ENCODE measurements at regions not wholly inside any gene's neighbourhood (a gene's known extent, or its start where the extent isn't known, plus 50 kb on each side); places are given as distances from the start of the nearest gene placed in this dataset.
A peak's percentile ranks its signal among the peaks of the same experiment; 100 is the strongest.

DNA sequence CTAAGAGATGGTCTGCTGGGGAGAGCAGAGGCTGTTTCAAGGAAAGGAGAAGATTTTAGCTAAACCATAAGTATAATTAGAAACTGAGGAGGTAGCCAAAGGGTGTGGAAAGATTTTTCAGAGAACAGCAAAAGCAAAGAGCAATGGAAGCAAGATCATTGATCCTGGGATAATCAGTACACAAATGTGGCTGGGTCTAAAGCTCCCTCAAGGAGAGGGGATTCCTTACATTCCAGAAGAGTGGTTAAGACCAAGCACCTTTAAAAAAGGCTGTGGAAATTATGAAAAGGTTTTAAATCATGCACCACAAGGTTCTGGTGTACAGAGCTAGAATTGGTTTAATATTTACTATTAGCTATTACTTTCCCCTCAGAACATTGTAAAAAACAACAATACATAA lies 246.0 kb upstream of the UBE2E3 start:
- DNase-seq = no peak

DNA sequence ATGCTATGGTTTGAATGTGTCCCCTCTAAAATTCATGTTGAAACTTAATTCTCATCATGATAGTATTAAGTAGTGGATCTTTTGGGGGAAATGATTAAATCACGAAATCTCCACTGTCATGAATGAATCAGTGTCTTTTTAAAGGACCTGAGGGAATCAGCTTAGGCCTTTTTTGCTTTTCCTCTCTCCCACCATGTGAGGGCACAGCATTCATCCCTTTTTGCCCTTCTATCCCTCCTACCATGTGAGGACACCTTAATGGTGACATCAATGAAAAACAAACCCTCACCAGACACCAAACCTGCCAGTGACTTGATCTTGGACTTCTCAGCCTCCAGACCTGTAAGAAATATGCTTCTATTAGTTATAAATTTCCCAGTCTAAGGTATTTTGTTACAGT lies 247.1 kb upstream of the UBE2E3 start:
- no peak for DNase-seq

DNA sequence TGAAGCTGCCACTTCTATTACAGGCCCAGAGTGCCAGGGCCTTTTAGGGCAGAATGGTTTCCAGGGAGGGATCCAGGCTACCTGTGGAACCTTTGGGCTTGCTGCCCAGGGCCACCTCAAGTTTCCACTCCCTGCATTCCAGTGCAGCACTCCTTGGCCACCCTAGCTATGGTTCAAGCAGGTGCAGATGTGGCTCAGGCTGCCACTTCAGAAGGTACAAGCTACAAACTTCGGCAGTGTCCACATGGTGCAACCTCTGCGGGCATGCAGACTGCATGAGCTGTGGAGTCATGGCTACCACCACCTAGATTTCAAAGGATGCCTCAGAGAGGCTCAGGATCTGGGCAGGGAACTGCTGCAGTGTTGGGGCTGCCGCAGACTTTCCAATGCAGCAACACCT lies 248.1 kb upstream of the UBE2E3 start:
- no peak for DNase-seq

DNA sequence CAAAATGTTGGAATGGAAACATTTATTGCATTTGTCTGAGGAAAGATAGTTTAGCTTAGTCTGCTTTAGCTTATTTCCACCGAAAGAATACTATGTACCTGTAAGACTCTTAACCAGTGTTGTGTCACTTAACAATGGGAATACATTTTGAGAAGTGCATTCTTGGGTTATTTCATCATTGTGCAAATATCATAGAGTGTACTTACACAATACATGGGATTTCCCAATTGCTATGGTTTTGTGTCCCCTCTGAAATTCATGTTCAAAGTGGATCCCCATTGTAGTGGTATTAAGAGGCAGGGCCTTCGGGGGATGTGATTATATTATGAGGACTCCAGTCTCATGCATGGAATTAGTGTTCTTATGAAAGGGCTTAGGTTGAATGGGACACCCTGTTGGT lies 249.4 kb upstream of the UBE2E3 start:
- DNase-seq = peak; percentile 49

DNA sequence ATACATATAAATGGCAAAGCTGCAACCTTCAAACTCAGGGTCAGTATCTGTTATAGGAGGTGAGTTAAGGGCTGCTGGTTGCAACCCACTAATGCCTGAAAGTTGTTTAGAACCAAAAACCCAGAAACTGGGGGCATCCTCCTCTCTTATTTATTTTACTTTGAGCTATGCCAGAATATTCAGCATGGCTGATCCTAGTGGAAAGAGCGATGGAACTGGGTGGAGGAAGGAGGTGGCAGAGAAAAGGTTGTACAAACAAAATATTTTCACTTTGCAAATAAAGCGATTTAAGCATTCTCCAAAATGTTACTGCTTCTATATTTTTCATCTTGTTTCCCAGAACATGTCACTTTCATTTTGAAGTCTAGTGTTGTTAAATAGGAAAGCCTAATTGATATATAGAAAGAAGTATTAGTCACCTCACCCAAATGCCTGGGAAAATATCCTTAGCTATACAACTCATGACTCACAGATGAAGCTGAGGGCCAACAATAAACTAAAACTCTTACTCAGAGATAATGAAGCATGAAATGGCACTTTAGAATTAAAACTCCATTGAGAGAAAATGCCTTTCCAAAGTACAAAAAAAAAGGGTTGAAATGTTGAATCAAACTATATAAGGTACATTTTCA lies 251.4 kb upstream of the UBE2E3 start:
- peak; percentile 94 for DNase-seq

DNA sequence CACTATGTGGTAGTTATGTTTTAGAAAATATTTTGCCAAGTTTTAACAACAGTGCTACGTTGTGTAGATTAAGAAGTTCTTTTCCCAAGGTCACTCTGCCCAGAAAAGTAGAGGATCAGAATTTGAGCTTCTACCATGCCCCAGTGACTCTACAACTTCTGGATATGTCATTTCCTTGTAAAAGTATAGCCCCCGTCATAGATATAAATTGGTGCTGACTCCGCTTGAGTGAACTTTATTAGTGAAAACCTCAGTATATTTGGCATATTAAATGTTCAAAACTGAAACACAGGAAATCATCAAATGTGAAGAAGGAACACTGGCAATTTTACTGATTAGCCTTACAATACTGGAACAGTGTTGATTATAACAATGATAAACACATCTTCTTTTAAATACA lies 256.7 kb upstream of the UBE2E3 start:
- DNase-seq = no peak

DNA sequence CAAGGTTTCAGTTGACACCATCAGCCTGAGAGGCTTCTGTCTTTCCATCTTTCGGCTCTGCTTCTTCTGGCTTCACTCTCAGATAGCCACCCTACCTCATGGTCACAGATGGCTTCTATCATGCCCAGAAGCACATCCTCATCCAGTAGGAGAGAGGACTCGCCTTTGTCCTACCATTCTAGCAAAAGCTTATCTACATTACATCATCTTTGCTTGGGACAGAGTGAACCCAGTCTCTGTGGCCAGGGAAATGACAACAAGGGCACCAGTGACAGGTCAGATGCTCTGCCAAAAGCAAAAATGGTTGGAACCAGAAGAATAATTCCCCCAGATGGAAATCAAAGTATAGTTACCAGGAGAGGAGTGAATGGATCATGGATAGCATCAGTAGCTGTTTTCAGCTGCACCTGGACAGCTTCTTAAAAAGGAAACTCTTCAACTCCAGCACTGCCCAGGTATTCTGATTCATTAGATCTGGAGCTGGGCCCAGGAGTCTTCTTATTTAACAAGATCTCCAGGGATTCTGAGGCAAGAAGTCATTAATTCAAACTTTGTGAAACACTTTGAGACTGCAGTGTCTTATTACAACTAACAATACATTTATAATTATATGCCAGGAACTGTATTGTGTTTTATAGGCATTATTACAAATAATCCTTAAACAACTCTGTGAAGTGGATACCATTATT lies 257.7 kb upstream of the UBE2E3 start:
- peak; percentile 45 for DNase-seq

DNA sequence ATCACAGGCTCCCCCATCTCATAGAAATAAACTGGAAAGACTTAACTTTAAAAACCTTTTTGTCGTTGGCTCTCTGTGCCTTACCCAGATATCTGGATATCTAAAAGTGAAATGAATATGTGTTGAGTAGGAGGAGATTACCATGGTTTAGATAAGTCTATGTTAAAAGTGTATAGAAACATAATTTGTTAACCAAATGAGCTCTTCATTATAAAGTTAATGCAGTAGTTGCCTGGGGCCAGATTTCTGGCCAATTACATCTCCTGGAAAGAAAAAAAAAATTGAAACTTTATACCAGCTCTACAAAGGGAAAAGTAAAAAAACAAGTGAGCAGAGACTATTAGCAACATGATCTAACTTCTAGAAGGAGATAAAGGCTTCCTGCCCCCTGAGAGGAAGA lies 259.6 kb upstream of the UBE2E3 start:
- no peak for DNase-seq

DNA sequence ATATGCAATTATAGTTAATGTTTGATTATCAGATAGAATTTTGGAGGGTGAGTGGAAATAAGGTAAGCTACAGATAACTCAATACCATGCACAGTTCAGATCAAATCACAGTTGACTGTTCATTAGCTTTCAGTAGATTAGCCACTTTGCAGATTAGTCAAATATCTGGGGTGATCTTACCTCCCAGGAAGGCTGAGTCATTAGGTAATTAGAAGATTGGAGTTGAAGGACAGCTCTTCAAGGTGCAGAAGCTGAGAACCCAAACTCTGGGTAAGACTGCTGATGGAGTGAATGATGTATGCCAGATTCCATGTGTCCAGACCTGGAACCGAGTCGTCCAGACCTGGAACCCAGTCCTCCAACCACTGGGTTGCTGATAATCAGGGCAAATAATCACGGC lies 262.8 kb upstream of the UBE2E3 start:
- DNase-seq = no peak

DNA sequence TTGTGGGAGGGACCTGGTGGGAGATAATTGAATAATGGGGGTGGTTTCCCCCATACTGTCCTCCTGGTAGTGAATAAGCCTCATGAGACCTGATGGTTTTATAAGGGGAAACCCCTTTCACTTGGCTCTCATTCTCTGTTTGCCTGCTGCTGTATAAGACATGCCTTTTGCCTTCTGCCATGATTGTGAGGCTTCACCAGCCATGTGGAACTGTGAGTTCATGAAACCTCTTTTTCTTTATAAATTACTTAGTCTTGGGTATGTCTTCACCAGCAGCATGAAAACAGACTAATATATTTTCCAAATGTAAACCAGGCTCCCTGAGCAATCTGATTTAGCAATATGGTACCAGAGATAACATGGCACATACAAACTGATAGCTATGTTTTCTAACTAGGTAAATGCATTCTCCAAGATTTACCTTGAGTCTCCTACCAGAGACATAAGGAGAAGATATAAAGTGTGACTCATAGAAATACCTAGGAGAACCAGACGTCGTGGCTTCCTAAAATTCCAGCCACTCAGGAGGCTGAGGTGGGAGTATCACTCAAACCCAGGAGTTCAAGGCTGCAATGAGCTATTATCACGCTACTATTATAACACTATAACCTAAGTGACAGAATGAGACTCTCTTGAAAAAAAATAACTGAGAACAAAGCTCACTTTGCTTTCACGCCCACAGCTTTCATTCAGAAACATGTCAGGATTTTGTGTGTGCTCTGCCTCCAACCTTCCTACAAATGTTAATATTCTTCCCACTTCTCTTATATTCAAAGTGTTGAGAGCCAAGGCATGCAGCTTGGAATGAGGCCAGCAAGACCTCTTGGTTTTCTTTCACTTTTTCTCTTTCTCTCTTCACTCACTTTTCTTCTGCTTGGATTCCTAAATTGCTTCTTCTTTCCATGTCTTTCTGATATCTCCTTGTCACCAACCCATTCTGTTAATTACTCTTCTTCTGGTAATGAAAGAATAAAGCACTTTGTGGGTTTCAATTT lies 263.9 kb upstream of the UBE2E3 start:
- DNase-seq = no peak

DNA sequence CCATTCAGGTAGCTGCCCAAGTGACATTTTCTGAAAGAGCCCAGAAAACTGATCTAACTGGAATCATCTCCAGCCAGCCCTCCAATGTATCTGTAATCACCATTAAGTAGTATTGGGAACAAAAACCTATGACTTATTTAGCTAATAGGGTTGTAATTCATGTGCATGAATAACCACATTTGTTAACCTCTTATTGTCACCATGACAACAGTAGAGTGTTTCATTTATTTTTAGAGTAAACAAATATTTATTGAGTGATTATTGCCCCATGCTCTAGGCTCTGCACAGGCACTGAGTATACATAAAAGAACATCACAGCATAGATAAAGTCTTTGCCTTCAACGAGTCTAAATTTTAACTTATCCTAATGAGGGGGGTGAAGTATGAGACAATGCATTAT lies 265.4 kb upstream of the UBE2E3 start:
- no peak for DNase-seq

DNA sequence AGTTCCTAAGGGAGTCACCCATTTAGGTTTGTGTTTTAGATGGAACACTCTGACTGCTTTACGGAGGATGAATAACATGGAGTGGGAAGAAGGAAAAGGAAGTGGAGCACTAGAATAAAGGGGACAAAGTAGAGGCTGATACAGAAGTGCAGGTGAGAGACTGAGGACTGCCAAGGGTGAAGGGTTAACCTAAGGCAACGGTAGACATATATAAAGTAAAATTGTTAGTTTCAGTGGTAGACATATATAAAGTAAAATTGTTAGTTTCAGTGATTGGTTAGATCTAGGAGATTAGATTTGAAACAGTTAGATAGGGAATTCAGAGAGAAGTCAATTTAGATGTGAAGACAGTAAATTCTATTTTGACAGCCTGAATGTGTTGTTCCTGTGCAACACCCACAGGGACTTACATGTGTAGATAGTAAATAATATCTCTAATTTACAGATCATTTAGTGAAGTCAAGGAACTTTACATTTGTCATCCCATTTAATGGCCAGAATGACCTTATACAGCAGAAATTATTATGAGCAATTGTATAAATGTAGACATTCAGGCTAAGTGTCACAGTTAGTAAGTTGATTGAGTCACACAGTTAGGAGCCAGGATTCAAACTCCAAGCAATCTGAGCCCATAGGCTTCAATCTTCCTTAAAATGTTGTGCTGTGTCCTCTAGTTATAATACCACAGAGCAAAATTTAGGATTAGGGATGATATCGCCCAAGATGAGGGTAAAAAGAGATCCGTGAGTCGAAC lies 270.8 kb upstream of the UBE2E3 start:
- no peak for DNase-seq

DNA sequence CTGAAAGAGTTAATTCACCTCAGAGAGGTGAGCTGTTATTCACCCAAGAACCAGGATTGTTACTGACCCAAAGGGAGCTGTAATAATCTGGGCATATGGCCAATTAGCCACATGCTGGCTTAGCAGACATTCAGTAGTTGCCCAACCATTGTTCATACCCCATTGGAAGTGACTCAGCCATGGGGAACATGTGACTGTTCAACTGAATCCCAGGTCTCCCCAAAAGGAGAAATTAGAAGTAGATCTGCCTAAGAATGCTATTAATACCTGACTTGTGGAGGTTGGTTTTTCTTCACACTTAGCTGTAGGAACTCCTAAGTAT lies 272.6 kb upstream of the UBE2E3 start:
- peak; percentile 97 for DNase-seq

DNA sequence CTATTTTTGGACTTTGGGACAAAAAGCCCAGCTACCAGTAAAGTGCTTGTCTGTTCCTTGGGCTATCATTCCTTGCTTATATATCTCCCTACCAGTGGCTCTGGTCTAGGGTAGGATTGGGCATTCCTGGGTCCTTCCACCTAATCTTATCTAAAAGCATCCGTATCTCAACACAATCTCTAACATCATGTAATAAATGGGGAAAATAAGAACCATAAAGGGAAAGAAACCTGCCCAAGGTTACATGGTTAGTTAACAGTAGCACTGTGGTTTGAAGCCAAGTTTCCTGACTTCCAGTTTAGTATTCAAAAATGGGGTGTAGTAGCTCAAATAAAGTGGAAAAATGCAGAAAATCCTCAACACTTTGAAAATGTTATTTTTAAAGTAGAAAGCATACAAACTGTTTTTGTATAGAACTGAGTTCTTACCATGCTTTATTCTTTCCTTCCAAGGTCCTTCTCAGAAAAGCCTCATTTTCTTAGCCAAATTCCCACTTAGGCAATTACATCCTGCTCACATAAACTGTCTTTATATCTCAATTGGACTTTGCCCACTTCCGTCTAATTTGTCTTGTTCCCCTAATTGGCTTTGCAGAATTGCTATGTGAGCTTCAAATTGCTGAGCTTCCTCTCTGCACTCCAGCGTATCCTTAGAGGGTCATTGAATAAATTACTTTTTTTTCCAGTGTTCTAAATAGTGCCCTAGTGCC lies 273.1 kb upstream of the UBE2E3 start:
- DNase-seq = no peak

DNA sequence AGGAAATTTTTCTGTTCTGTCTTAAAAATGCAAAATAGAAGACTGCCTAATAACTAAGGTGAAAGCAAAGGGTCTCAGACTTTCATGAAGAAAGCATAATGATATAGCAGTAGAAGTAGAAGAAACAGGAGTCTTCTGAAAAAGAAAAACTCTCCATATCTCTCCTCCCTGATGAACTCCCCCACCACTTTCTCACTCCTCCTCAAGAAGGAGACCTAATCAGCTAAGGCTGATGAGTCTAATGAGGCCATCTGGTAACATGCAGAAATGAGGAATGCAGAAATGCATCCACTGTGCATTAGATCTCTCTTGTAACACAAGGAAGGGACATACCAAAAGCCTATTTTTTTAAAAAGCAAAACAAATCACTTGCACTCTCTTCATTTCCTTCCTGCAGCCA lies 273.7 kb upstream of the UBE2E3 start:
- no peak for DNase-seq

DNA sequence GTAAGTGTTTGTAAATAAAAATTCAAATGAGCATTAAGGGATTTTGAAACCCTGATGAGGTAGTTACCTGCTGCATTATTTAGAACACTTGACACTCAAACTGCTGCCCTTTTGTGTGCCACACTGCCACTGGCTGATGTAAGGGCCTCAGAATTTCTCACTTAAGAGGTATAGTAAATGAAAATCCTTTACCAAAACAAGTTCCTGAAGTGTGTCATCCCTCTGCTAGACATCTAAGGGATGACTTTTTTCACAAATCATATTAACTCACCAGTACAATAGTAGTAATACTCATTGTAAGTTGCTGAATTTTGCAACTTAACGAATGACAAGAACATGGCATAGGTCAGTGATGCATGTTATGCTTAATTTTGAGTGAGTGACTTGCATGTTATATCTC lies 274.9 kb upstream of the UBE2E3 start:
- DNase-seq = peak; percentile 39

DNA sequence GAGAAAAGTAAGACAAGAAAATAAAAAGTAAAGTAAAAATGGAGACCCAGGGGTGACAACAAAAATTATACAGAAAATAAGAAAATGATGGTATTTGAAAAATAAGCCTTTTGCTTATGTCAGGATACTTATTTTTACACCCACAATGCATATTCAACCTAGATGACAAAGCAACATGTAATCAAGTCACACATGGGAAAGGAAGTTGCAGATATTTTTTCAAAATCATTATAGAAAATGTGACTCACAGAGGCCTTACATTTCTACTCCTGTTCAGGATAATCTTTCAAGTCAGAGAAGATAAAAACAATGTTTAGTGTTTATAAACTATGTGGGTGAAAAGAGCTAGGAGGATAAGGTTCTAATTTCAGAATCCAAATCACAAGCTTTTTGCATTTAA lies 275.3 kb upstream of the UBE2E3 start:
- DNase-seq = peak; percentile 79

DNA sequence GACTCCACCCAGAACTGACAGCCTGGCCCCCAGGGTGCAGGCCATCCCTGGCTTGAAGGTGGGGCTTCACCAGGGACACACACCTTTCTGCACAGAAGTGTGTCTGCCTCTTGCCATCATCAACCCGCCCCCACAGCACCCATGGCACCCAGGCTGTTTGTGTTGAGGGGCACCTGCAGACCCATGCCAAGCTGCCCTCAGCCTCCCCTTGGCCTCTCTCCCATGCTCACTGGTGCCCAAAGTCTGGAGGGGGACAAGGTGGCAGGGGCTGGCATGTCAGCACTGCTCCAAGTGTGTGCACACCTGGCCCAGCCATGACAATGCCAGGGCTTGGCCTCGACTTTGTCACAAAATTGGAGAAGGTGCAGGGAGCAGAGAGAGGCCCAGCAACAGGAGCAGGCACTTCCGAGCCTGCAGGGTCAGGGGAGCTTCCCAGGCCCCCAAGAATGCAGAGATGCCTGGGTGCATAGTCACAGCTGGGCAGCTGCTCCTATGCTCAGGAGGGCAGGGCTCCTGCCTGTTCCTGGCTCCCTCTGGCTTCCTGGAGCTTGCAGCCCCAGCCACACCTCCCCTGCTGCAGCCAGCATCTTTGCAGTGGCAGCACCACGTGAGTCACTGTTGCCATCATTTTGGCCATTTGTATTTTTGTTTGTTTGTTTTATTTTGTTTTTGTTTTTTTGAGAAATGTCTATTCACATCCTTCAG lies 280.6 kb upstream of the UBE2E3 start:
- DNase-seq = no peak

DNA sequence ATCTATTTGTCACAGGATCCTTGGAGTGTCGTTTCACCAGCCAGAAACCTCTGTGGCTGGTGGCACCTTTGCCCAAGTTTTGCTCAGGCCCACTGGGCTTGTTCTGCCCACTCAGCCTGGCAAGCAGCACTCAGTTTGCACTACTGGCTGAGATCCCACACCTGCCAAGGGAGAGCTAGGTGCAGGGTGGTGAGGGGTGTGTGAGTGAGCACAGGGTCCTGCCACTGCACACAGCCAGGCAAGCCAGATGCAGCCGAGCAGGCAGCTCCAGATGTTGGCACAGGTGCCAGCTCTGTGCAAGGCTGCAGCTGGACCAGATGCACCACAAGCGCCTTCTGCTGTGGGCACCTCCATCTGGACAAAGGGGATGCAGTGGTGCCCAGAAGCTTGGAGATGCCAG lies 281.7 kb upstream of the UBE2E3 start:
- DNase-seq = no peak

DNA sequence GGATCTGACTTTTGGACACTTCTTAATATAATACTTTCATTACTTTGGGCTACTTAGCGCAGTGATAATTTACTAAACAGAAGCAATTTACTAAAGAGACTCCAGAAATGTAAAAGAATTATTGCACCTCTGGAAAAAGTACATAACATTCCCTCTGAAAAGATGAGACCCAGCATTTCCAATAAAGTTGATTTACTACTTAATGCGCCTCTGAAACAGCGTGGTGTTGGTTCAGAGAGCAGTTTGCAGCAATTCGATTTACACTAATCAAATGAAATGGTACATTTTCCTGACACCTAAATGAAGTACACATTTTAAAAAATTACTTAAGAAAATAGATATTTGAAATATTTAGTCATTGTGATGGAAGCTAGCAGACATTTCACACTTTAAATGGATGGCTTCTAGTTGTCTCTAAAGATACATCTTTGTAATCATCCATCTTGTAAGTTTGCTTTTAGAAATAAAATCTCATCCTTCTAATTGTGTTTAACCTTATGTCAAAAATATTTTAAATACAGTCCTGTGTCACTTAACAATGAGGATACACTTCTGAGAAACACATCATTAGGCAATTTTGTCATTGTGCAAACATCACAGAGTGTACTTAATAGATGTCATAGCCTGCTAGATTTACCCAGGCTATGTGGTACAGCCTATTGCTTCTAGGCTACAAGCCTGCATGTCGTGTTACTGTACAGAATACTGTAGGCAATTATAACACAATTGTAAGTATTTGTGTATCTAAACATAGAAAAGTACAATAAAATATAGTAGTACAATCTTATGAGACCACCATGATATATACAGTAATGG lies 284.6 kb upstream of the UBE2E3 start:
- DNase-seq = no peak
